H4 (cell line): ENCODE measurements at regions not wholly inside any gene's neighbourhood (a gene's known extent, or its start where the extent isn't known, plus 50 kb on each side); places are given as distances from the start of the nearest gene placed in this dataset.
"Not testable (repeated sequence)": the region's sequence is repeated elsewhere in the genome, so short reads cannot be mapped to it uniquely, and the experiment has no call there.

ENCODE experiments used
- DNase-seq: peaks from one replicate; pipeline ENCODE4 v3.0.0-alpha.2; 2015; ENCODE audit warnings: low spot score

DNA sequence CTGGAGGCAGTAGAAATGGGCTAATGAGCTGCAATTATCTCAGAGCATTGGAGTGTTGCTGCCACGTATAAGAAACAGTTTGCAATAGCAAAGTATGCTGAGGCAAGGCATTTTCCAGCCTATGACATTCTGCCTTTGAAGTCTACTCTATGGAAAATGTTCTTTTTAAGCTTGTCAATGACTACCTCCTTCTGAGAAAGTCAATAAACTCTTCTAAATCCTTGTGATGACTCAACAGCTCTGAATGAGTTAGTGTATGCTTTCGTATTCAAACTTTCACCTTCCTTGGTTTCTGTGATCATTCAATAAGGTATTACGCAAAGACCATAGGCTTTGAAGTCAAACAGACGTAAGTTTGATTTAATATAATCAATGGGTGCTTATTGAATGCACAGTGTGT is 111.2 kb downstream of the CAPZA3 start:
- DNase-seq, result no peak

DNA sequence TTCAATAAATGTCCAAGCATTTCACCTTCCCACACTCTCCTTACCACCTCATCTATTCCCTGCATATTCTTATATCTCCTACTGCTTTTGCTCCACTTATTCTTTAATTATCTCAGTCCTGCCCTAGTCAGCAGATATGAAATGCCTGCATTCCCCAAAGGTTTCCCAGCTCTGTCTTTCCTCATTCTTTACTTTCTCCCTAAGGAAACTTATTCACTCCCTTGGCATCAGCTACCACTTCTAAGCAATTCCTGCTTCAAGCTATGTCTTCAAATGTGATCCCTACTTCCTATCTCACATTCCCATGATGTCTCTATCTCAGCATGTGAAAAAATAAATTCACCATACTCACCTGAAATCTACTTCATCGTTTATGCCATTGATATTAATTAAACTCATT is 111.8 kb downstream of the CAPZA3 start:
- no peak for DNase-seq

DNA sequence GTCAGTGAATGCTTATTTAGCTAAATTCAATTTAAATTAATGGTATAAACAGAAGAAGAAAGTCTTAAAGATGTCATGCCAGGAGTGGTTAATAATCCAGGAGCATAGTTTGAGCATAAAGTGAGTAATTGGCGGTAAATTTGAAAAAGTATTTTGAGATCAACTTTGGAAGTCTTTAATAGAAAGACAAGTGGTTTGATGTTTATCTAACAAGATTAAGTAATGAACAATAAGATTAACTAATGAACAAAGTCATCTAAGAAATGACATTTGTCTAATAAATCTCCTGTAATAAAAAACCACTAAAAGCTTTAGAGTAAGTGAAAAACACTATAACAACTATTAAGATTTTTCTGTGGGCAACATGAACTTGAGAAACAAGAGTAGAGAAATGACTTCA is 112.8 kb downstream of the CAPZA3 start:
- no peak for DNase-seq

DNA sequence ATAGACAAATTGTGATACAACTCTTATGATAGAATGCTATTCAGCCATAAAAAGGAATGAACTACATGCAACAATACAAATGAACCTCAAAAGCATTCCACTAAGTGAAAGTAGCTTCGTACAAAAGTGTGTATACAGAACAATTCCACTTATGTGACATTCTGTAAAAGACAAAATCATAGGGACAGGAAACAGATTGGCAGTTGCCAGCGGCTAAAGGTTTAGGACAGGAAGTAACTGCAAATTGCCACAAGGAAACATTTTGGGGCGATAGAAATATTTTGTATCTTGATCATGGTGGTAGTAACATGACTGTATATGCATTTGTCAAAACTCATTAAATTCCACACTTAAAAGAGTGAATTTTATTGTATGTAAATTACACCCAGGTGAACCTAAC is 113.4 kb downstream of the CAPZA3 start:
- no peak for DNase-seq

DNA sequence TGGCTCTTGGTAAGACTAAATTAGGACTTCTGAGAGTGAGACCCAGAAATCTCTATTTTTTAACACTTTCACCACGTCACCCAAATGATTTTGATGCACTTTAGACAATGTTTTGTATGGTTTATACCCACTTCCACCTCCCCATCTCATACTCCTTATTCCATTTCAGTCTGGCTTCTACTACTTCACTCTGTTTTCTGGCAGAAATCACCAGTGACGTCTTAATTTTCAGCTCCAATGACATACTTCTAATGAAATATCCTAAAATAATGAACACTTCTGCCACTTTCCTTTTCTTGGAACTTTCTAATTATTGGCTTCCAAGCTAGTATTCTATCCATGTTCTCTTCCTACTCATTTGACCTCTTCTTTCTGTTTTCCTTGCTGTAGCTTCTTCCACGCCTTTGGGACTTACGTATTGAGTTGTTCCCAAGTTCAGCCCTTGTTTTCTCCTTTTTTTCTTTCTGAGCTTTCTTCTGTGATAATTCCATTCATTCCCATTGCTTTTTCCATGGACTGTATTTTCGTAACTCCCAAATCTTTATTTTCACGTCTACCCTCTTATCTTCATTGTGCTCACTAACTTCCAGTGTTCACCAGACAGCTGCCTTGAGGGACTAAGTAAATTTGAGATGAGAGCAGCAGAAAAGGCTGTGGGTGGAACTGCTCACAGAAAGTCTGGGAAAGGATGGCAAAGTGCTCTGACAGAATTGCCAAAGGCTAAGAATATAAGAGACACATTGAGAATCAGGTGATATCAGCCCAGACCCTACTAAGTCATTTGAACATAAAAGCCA is 115.8 kb downstream of the CAPZA3 start:
- no peak for DNase-seq

DNA sequence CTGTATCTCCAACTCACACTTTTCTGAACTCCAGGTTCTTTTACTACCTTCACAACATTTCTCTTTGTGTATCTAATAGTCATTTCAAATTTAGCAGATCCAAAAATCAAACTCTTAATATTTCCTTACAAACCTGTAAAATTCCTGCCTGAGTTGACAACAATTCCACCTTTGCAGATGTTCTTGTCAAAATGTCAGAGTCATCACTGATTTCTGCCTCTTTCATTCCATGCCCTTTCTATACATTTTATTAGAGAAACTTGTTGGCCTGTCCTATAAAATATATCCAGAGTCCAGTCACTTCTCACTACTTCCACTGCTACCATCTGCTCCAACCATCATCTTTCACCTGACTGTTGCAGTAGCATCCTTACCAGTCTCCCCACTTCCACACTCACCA is 119.7 kb downstream of the CAPZA3 start:
- DNase-seq, result no peak

DNA sequence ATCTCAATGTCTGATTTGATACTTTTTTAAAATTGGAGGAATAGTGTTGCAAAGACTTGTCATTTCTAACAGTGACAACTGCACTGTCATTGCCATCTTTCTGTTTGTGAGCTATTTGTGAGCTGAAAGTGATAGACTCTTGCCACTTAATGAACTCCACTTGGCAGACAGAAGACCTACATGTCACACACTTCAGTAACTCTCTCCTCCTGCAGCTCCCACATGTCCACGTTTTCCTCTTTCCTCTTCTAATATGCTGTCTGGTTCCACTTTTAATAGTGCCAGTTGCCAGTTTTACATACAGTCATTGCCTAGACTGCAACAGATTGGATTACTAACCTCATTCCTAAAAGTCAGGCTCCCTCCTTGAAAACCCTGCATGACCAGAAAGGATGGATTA is 121.5 kb downstream of the CAPZA3 start:
- DNase-seq, result no peak

DNA sequence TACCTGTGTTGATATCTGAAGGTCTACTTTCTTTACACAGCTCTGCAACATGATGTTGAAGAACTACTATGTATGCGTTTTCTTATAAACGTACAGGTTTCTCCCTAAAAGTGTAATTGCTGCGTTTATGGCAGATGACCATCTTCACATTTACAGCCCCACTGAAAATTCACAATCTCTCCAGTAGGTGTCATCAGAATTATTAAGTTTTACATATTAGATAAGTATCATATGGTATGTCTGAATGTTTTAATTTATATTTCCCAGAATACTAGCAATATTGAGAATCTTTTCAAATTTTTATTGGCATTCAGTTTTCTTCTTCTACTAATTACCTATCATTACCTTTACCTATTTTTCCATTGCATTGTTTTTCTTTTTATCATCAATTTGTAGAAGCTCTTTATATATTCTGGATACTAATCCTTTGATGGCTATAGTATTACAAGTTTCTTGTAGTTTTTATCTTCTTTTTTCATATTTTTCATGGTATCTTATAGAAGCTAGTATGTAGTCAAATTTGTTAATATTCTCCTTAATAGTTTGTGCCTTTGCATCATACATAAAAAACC is 123.5 kb downstream of the CAPZA3 start:
- DNase-seq, result no peak

DNA sequence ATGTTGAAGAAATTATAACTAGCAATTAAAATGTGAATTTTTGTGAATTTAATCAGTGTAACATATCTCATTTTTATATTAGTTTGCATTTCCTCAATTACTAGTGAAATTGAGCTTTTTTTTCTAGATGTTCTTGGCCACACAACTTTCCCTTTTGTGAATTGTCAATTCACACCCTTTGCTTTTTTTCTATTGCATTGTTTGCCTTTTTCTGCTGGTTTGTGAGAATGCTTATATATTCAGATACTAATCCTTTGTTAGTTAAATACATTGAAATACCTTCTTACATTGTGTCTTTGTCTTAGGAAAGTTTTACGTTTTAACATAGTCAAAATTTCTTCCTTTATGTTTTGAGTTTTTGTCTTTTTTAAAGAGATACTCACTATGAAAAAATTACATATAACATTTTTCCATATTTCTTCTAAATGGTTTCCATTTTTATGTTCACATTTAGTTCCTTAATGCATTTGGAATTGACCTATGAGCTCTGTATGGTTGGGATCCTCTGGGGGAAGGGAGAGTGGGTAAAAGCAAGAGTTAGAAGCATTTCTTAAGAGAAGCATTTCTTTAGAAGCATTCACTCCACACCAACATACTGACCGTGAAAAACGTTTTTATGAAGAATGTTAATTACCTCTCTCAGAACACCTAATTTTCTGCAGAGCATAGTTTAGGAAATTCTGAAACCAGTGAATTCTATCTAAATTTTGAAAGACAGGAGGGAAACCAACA is 126.0 kb downstream of the CAPZA3 start:
- DNase-seq, result no peak

DNA sequence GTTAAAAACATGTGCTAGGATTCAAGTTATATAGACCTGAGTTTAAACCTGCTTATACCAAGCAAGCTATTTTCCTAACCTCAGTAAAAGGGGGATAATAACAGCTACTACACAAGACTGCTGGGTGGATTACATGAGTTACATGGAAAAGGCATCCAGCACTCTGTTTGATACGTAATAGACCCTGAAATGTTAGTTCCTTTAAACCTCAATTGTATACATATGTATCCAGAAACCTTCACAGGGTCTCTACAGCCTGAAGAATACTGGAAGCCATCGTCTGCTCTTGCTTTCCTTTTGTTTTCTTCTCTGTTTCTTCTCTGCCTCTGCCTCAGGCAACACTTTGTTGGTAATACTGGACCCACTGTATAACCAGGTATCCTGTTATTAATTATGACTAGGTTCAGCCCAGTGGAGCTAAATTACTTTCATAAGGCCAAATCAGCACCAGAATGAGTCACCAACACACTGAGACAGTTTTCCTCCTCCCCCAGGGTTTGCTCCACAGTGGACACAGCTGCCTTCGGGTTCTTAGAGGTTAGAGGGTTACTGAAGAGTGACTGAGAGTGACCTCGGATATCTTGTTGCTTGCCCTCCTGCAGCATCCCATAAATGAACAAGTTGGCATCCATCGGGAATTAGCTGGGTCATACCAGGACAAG is 127.1 kb downstream of the CAPZA3 start:
- peak; percentile 30 for DNase-seq

DNA sequence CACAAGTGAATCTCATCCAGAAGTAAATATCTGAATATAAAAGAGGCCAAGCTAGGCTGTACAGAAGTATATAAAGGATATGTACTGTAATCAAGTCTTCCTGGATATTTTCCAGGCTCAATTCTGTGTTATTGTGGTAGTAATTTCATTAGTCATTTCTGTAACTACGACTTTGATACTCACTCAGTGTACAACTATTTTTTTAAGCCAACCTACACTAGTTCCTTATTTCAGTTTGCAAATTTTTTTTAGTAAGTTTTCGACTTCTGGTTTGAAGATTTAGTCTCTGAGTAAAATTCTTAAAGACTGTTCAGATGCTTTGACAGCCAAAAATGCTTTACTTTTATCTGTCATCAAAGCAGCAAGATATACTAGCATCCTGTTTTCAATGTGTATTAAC is 130.8 kb downstream of the CAPZA3 start:
- DNase-seq, result no peak

DNA sequence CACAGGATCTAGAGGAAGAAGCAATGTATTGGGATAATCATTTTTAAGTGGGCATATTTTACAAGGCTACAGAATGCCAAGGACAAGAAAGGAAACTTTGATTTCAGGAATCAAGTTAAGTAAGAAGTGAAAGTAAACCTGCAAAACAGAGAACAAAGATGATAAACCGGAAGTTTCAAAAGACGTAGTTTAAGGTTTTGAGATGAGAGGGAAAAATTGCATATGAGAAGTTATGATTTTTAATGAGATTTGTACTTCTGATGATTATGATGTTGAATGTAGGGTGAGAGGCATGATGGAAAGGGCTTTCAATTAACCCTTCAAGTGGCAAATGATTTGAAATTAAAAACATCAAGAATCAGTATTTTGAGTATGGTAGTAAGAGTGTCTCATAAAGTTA is 134.9 kb downstream of the CAPZA3 start:
- no peak for DNase-seq

DNA sequence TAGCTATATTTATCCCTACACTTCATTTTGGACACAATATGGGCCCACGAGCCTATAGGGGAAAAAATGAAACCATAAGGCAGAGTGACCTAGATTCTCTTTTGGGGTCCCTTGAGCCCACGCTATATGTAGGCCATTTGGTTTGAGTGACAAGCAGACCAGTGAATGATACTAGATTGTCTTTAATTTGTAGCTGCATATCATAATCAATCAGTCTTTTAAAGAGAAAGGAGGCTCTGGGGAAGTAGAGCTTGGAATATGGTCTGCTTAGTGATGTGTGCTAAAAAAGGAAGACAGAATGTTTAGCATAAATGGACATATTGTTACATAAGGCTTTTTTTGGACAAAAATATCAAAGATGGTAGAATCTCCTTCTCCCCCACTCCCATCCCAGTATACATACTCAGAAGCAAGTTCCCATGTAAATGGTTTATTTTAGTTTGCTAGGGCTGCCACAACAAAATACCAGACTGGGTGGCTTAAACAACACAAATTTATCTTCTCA is 140.8 kb downstream of the CAPZA3 start:
- no peak for DNase-seq

DNA sequence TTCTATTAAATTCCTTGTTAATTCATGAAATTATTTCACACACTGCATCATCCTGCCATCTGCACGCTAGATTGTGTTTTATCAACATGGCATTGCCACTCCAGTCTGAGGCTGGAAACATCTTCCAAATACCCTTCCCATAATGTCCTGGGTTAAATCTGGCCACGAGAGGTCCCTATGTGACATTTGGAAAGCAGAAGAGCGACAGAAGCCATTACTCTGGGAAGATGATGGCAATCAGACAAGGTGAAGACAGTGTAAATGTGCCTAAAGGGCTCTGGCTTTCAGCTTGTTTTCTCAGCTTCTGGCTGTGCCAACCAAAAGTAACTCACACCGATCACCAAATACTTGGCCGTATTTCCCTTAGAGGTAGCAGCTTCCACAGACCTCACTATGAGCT is 144.8 kb downstream of the CAPZA3 start:
- DNase-seq, result no peak

DNA sequence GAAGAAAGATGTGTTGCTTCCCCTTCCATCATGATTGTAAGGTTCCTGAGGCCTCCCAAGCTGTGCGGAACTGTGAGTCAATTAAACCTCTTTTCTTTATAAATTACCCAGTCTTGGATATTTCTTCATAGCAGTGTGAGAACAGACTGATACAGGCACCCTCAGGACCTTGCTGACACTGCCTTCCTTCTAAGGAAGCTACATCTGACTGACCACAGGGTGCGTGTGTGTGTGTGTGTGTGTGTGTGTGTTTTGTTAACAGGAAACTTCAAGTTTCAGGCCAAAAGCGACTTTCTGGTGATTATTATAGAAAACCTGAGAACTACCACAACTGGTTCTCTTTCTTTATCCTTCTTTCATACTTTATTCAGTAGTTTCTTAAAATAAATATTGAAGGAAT is 149.0 kb downstream of the CAPZA3 start:
- DNase-seq, result no peak

DNA sequence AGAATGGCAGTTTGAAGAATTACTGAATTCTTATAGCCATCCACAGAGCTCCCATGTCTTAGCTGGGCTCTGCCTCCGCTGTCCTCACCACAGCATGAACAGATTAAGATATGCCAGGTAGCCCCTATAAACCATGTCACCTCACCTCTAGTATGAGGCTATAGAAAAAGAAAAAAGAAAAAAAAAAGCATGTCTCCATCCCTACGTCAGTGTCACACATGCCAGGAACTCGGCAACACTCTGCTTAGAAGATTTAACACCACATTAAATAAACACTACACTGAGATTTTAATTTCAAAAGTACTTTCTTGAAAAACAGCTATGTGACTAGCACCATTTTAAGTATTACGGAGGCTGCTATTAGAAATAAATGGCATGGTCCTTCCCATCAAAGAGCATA is 149.4 kb downstream of the CAPZA3 start:
- DNase-seq, result no peak

DNA sequence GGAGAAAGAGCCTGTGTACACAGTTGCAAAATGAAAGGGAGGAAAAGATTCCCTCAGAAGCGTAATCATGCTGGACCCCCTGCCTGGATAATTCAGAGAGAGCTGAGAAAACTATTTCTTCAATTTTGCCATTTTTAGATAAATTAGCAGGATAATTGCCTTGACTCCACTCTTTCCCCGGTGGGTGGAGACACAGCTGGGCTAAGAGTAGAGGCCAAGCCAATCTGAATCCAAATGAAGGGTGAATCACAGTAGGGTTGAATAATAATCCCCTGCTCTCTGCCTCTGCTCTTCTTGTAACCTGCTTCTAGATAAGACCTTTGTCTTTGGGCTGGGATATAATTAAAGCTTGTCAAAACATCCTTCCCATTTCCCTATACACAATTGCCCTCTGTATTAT is 150.1 kb downstream of the CAPZA3 start:
- DNase-seq, result no peak

DNA sequence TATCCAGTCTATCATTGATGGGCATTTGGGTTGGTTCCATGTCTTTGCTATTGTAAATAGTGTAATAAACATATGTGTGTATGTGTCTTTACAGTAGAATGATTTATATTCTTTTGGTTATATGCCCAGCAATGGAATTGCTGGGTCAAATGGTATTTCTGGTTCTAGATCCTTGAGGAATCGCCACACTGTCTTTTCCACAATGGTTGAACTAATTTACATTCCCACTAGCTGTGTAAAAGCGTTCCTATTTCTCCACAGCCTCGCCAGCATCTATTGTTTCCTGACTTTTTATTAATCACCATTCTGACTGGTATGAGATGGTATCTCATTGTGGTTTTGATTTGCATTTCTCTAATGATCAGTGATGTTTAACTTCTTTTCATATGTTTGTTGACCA is 152.7 kb downstream of the CAPZA3 start:
- DNase-seq, result not testable (repeated sequence)

DNA sequence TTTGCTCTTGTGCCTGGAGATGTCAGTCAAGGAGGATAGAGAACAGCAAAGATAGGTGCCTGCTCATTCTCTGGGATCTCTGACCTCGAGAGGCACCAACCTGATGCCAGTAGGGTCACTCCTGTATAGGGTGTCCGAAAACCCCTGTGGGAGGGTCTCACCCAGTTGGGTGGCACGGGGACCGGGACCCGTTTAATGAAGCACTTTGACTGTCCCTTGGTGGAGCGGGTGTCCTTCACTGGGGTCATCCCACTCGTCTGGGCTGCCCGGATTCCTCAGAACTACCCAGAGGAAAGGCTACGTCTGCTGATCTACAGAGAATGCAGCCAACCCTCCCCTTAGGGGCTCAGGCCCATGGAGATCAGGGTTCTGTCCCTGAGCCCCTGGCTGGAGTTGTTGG is 157.6 kb downstream of the CAPZA3 start:
- DNase-seq, result no peak

DNA sequence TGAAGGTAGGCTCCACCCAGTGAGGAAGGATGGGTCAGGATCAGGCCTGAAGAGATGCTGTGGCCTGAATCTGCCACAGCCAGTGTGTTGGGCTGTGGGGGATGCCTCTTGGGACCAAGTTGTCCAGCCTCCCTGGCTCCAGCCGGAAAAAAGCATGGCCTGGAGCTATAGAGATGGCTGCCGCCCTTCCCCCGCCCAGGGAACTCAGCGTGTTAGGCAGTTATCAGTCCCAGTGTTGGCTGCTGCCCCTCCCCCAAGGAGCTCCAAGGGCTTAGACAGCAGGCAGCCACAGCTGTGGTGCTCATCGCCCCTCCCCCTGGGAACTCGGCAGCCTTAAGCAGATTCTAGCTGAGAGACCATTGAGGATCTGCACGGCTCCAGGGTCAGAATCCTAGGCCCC is 158.0 kb downstream of the CAPZA3 start:
- DNase-seq, result no peak

DNA sequence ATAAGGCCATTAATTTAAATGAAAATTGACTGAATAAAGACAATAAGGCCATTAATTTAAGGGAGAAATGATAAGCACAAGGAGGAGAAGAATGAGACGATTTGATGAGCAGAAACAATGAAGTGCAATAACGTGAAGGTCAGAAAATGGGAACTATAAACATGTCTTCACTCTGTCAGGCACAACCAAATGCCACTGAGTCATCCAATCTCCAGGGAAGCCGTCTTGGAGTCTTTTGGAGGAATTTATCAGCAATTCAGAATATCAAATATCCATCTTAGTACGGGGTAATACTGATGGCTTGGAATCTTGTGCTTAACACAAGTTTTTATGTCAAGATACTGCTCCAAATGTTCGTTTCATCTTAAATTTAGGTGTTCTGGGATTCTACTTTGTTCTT is 159.9 kb downstream of the CAPZA3 start:
- no peak for DNase-seq

DNA sequence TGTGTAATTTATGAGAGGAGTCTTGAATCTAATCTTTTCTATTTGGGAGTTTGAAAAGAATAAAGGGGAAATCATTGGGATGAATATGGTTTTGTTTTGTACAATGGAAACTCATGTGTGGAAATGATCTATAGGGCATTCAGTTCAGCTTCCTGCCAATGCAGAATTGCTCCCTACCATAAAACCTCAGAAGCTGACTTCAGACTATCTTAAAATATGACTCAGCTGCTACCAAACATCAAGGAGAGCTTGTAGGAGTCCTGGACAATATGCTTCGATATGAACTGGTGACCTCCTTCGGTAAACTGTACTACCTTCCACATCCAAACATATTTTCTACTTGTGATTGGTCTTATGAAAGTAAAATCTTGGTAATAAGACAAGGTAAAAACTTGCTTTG is 160.6 kb downstream of the CAPZA3 start:
- DNase-seq, result no peak

DNA sequence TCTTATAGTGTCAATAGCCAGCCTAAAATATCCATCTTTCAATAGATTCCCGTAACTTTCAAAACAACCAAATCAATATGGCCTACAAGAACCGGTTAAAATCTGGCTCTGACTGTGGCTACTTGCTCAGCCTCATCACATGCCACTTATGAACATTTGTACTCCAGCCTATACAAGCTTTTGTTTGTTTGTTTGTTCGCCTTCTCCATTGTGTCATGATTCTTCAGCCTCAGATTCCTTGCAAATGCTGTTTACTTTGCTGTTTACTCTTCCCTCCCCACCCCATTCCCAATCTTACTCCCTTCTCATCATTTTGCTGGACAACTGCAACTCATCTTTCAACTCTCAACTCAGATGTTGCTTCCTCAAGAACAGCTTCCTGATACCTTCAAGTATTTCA is 161.2 kb downstream of the CAPZA3 start:
- no peak for DNase-seq
